Ammon's horn (tissue), 1 donor: ENCODE measurements at regions not wholly inside any gene's neighbourhood (a gene's known extent, or its start where the extent isn't known, plus 50 kb on each side); places are given as distances from the start of the nearest gene placed in this dataset.
A peak's percentile ranks its signal among the peaks of the same experiment; 100 is the strongest.
"Not testable (repeated sequence)": the region's sequence is repeated elsewhere in the genome, so short reads cannot be mapped to it uniquely, and the experiment has no call there.

Experiments
- DNase-seq: peaks from one replicate; pipeline ENCODE4 v3.0.0-alpha.2; 2016; ENCODE audit warnings: low spot score

DNA sequence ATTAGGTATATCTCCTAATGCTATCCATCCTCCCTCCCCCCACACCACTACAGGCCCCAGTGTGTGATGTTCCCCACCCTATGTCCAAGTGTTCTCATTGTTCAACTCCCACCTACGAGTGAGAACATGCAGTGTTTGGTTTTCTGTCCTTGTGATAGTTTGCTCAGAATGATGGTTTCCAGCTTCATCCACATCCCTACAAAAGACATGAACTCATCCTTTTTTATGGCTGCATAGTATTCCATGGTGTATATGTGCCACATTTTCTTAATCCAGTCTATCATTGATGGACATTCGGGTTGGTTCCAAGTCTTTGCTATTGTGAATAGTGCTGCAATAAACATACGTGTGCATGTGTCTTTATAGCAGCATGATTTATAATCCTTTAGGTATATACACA lies 53.8 kb upstream of the HIVEP2 start:
- not testable (repeated sequence) for DNase-seq

DNA sequence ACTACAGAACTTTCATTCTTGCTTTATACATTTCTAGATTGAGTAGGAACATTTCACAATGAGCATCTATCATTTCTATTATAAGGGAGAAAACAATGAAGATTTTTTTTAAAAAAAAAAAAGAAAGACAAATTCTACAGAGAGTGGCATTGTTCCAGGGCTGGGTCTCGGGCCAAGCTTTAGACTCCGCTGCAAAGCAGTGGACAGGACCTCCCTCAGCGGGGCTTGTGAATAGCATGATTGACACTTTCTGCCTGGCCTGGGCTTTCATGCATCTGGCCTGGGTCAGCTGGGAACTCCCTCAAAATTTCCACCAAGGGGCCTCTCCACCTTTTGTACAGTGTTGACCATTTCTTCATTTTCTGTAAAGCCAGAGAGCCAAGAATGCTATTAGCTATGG lies 55.8 kb upstream of the HIVEP2 start:
- peak; percentile 77 for DNase-seq

DNA sequence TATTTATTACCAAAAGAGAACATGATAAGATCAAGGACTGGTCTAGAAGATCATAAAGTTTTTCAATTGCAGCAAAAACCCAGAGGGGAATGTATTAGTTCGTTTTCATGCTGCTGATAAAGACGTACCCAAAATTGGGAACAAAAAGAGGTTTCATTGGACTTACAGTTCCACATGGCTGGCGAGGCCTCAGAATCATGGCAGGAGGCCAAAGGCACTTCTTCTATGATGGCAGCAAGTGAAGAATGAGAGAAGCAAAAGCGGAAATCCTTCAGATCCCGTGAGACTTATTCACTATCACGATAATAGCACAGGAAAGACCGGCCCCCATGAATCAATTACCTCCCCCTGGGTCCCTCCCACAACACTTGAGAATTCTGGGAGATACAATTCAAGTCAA lies 57.7 kb upstream of the HIVEP2 start:
- peak; percentile 23 for DNase-seq

DNA sequence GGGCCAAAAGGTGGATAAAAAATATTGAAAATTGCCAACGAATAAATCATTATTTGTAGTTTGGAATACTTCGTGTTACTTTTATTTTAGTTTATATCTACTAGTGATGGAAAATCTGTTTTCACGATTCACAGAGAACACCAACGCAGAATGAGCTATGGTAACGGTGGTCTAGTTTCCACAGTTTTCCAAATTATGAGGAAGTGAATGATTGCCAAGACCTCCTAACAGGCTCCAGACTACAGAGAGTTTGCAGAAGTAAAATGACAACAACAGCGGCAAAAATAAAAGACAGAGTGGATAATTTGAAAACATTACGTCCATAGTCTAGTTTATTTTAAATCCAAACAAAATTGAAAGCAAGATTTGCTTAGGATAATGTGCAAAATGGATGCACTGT lies 57.0 kb upstream of the AIG1 start:
- no peak for DNase-seq

DNA sequence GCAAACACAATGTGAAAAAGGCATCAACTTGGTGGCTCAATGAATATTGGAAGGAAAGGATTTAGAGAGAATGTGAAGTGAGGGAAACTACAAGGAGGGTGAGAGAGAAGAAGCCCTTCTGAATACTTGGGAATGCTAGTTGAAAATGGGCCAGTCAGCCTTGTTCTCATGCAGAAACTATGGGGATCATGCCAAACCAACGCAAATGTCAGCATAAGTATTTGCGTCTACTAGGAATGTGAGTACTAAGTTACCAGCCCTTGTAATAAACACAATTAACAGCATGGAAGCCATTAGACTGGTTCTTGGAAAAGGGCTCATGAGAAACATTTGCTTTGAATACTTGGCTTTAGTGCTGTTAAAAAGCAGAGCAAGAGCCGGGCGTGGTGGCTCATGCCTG lies 54.9 kb upstream of the AIG1 start:
- DNase-seq, result no peak

DNA sequence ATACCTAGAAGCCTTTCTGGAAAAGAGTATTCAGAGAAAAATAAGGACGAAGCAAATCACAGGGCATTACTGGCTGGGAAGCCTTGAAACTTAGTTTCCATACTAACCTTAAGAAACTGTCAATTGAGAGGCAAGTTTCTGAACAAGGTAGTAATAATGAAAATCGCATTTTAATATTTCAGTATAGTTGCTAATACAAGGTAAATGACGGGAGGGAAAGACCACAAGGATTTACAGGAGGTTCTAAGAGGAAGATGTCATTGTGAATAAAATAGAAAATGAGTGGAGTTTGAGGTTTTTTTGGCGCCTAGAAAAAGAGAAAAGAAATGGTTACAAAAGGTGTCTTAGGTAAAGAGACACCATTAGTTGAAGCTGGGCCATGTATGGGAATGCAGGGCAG lies 53.9 kb upstream of the AIG1 start:
- no peak for DNase-seq

DNA sequence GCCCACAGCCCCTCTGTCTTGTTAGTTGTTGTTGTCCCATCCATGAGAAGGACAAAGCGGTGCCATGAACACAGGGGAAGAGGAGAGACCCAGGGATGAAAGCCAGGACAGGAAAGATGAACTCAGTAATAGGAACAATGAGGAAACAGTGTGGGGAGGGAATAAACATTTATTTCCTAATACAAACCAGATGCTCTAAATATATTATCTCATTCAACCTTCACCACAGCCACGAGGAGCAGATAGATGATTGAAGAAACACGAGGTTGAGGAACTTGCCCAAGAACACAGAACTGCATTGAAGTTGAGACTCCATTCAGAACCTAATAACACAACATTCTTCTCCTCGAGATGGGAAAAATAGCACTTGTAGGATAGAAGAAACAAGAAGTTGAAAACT lies 53.0 kb upstream of the AIG1 start:
- no peak for DNase-seq

DNA sequence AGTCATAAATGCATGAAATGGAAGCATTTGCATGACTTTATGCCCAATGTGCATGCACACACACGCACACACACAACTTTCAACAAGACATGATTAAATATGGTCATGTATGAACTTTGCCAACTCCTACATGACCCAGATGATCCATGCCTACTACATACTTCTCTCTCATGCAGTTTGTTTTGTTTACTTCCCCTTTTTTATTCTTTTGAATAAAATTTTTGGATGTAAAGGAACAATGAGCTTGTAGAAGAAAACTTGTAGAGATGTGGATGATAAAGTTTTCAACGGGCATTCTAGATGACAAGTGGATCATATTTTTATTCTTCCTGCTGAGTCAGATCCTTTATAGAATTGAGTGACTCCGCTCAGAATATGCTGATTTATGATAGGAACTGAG lies 50.8 kb upstream of the AIG1 start:
- DNase-seq, result no peak
